Muscle of arm (tissue), 1 donor: ENCODE measurements at regions not wholly inside any gene's neighbourhood (a gene's known extent, or its start where the extent isn't known, plus 50 kb on each side); places are given as distances from the start of the nearest gene placed in this dataset.

ENCODE experiments used
- DNase-seq: peaks from one replicate; pipeline ENCODE4 v3.0.0-alpha.2; 2013

DNA sequence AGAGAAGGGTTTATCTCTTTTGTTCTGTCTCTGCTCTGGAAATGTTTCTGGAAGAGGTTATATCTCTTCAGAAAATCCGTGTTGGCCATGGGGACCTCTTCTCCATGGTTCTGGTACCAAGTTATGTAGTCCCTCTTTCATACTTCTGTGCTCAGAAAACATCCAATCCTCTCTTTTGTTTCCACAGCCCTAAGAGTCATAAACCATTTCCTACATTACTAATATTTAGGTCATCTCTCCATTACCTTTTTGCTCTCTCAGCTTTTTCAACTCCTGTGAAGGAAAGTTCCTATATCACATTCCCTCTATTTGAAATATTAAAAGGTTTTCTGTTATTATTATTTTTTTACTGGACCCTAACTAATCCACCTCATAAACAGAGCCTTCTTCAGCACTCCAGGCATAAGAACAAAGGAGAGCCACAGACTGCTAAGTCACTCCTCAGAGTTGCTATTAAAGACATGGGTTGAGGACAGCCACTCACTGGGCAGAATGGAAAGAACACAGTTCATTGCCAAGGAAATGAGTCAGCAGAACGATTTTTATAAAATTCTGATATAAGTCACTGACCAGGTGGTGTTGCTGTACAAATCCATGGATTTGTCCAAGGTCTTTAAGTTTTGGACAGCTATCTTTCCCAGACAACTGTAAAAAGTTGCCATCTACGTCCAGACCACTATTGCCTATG lies 122.4 kb upstream of the NPY2R start:
- DNase-seq, result no peak

DNA sequence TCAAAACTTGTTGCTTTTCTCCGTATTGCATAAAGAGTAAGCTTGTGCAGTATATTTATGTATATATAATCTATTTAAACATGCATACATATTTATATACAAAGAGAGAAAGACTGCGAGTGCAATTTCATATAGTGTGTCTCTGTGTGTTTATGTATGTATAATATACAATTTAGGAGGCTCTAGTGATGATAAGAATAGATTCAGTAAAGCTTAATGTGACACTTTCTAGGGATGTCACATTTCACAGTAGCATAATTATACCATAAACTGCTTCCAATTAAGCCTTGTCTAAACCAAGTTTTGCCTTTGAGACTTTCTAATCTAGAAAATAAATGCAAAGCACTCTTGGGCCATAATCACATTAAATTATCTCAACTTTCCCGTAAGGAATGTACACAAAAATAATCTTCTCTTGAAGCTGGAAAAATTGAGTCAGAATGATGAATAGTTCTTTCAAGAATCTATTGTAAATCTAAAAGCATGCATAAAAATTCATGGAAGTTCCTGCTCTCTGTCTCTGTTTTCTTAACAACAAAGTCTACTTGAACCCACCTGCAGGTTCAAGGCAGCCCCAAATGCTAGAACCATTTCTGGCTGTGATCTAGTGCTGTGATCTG lies 114.1 kb upstream of the NPY2R start:
- DNase-seq, result no peak

DNA sequence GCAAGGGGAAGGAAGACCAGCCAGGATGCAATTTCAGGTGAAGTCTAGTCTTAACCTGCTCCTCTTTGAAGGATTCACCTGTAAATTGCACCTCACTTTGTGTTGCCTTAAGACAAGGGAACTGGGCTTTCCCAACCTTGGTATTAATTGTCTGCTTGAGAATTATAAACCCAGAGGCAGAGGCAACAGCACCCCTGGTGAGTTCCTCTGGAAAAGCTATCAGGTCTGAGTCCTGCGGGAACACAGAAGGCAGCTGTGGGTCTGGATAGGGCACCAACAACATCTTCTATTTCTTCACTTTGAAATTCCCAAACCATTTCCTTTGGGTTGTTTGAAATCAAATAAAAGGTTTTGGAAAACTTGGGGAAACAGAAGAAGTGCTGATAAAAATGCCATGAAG lies 109.2 kb upstream of the NPY2R start:
- no peak for DNase-seq

DNA sequence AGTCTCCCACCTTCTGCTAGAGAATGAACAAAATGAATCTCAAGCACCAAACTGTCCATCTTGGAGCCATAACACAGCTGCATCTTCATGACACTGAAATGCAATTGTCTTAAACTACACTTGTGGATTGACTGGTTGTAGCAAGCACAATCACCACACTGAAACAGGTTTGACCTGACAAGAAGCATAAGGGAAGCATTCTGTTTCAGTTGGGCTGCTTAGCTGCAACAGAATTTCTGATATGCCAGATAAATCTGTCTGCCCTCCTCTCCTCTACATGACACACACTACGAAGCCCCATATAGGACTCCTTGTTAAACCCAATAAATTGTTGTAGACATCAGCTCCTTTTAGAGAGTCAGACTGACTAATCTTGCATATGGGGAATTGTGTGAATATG lies 101.8 kb upstream of the NPY2R start:
- DNase-seq, result no peak

DNA sequence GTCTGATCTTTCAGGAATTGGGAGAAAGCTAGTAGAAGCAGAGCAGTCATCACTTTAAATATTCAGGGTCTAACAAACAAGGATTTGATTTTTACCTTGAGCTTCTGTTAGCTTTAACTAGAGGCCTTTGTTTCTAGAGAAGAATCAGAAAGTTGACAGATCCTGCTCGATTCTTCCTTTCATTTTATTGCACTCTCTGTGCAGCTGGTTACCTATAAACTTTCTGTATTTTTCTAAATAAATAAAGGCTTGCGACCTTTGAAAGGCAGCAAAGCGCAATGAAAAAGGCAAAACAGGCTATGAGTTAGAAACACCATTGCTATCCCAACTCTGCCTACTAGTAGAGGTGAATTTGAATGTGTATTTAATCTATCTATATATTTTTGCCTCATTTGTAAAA lies 101.4 kb upstream of the NPY2R start:
- no peak for DNase-seq

DNA sequence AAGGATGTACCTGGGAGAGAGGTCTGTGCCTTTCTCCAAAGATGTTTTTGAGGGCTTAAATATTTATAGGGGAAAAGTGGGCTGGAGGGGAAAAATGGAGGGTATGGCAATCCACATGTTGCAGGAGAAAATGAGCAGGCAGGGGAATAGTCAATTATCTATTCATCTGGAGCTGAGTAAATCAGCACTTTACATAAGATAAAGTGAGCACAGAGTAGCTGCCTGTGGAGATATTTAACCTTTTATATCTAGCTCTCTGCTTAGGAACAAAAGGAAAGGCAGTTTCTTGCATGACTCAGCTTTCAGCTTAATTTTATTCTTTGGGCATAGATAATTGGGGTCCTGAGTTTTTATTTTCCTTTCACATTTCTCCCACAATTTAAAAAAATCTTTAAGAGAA lies 93.6 kb upstream of the NPY2R start:
- DNase-seq, result no peak

DNA sequence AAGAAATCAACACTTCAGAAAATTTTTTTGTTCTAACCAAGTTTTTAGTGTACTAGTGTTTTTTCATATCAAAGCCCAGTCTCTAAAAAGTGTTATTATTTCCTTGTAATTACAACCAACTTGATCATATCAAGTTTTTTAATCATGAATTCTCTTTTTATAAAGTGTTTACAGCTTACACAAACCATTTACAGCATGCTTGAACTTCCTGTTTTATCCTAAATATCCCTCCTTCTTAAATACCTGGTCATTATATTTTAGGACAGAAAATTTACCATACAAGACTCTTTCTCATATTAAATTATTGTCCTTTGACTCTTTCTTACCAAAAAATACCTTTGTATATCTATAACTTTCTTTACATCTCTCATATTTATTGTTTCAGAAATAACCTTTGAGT lies 89.4 kb upstream of the NPY2R start:
- no peak for DNase-seq

DNA sequence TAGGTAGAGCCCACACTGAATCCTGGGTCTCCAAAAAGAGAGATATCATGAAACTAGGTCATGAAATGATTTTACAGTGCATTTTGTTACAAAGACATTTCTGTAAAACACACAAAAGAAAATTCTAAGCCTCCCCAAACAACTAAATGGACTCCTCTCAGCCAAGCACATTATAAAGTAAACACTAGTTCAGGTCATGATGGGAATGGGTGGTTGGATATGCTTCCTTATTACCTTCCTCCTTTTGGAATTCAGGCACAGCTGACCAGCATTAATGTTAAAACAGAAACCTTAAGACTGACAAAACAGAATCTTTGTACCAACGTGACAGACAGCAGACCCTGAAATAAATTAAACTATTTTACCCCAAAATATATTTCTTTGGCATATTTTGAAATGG lies 87.9 kb upstream of the NPY2R start:
- no peak for DNase-seq

DNA sequence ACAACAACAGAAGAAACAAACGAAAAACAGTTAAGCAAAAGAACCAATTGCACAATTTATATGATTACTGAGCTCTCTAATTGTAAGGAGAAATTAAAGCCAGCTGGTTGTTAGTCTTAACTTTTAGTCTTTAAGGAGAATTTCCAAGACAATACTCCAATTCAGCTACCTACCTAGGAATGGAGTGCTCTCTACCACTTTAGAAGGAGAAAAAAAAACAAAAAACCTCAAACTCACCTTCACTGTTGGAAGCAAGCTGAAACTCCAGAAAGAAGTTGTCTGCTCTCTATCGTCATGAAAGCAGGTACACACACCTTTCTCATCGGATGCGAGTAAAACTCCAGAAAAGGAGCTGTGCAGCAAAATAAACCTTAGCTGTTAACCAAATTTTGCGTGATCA lies 86.1 kb upstream of the NPY2R start:
- no peak for DNase-seq

DNA sequence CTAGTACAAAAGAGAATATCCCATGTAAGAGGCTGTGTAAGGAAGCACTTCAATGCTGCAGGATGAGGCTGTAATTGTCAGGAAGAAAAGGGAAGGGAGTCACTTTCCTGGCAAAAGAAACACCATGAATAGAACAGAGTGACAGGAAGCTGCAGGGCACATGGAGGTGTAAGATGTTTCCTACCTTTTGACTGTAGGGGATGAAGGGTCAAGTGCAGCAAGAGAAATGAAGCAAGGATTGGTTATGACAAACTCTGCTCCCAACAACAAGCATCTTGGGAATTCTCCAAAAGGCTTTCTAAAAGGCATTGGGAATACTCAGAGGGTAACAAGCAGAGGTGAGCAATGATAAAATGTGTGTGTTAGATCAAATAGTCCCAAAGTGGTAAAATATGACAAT lies 74.3 kb upstream of the NPY2R start:
- no peak for DNase-seq

DNA sequence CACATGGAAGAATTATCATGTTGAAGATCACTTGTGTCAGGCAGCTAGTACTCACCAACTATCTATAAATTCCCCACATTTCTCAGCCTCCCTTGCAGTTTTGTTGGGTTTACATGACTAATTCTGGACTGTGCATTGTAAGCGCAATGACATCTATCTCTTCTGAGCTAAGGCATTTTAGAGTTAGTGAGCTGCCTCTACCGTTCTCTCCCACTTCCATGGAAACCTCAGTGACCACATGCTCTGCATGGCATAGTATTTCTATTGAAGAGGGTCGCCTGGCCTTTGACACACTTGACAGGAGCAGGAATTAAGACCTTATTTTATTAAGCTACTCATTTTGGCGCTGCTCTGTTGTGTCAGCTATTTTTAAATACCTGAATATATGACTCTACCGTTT lies 67.5 kb upstream of the NPY2R start:
- no peak for DNase-seq

DNA sequence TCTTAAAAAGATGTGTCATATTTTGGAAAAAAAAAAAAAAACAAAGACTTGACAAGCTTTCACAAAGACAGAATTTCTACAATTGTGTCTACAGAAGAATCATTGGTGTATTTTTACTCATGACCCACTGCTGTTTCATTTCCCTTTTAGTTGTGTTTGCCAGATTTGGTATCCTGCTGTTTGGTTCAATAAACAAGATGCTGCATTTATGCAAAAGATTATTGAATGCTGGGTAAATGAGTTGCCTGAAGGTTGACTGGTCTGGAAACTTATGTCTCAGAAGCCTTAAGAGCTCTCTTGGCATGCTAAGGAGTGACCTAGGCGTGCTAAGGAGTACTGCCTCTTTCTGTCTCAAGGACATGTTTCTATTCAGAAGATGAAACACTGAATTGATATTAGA lies 64.9 kb upstream of the NPY2R start:
- DNase-seq, result no peak
